COR-L47 (cell line): ENCODE measurements at regions not wholly inside any gene's neighbourhood (a gene's known extent, or its start where the extent isn't known, plus 50 kb on each side); places are given as distances from the start of the nearest gene placed in this dataset.

Source experiments
- DNase-seq: peaks from one replicate; lab custom pipeline; 2025; lab: John Stamatoyannopoulos, UW

- DNase-seq, result peak; percentile 60
Observed at GRCh38 chr9:90307167-90307833, 335.3 kb downstream of the DIRAS2 start.

GRCh38 chr9:90307891-90308290, 334.7 kb downstream of the DIRAS2 start:
- DNase-seq, result no peak

- DNase-seq, result no peak
Observed at GRCh38 chr9:90308691-90309090, 333.9 kb downstream of the DIRAS2 start.

- no peak for DNase-seq
Observed at GRCh38 chr9:90309809-90310520, 332.7 kb downstream of the DIRAS2 start.

GRCh38 chr9:90310521-90310876, 332.1 kb downstream of the DIRAS2 start:
- no peak for DNase-seq

- DNase-seq, result no peak
Observed at GRCh38 chr9:90311811-90312210, 330.8 kb downstream of the DIRAS2 start.

GRCh38 chr9:90322296-90322695, 320.3 kb downstream of the DIRAS2 start:
- no peak for DNase-seq

GRCh38 chr9:90325913-90326653, 316.5 kb downstream of the DIRAS2 start:
- no peak for DNase-seq

GRCh38 chr9:90330231-90330630, 312.4 kb downstream of the DIRAS2 start:
- no peak for DNase-seq

- no peak for DNase-seq
Observed at GRCh38 chr9:90331826-90332575, 310.6 kb downstream of the DIRAS2 start.

- no peak for DNase-seq
Observed at GRCh38 chr9:90333226-90333625, 309.4 kb downstream of the DIRAS2 start.

- DNase-seq, result no peak
Observed at GRCh38 chr9:90340421-90340820, 302.2 kb downstream of the DIRAS2 start.

- no peak for DNase-seq
Observed at GRCh38 chr9:90342607-90343006, 300.0 kb downstream of the DIRAS2 start.

GRCh38 chr9:90343366-90343765, 299.3 kb downstream of the DIRAS2 start:
- DNase-seq, result peak; percentile 45

GRCh38 chr9:90343991-90344390, 298.6 kb downstream of the DIRAS2 start:
- no peak for DNase-seq

GRCh38 chr9:90365666-90366065, 277.0 kb downstream of the DIRAS2 start:
- peak; percentile 70 for DNase-seq

GRCh38 chr9:90368241-90368640, 274.4 kb downstream of the DIRAS2 start:
- DNase-seq, result no peak

GRCh38 chr9:90368928-90369327, 273.7 kb downstream of the DIRAS2 start:
- DNase-seq, result no peak

- DNase-seq, result no peak
Observed at GRCh38 chr9:90379771-90380170, 262.9 kb downstream of the DIRAS2 start.

GRCh38 chr9:90385146-90385545, 257.5 kb downstream of the DIRAS2 start:
- no peak for DNase-seq

- no peak for DNase-seq
Observed at GRCh38 chr9:90393365-90394152, 249.1 kb downstream of the DIRAS2 start.

- DNase-seq, result no peak
Observed at GRCh38 chr9:90394871-90395270, 247.8 kb downstream of the DIRAS2 start.
